ENCODE measurements at regions not wholly inside any gene's neighbourhood (a gene's known extent, or its start where the extent isn't known, plus 50 kb on each side); places are given as distances from the start of the nearest gene placed in this dataset.

DNA sequence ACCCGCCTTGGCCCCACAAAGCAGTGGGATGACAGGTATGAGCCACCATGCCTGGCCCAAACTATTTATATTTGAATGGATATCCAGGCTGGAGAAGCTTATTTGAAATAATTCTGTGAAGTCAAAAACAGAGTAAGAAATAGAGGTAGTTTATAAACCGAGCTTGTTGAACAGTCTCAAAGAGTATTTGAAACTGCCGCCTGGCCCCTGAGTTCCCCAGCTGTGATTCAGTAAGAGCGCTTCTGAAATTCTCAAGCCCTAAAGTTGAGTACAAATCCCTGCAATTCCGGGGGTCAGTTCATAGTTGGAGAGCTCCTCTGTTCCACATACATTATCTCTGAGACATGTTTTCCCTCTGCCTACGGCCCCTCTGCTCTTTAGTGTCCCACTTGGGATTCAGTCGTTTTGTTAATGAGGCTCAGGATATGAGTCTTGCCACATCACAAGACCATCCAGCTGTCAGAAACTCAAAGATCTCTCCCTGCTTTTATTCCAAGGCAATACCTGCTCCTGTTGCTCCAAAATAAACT, 127.8 kb downstream of the SOD2 start:
- TF ChIP-seq, protein P1, sequence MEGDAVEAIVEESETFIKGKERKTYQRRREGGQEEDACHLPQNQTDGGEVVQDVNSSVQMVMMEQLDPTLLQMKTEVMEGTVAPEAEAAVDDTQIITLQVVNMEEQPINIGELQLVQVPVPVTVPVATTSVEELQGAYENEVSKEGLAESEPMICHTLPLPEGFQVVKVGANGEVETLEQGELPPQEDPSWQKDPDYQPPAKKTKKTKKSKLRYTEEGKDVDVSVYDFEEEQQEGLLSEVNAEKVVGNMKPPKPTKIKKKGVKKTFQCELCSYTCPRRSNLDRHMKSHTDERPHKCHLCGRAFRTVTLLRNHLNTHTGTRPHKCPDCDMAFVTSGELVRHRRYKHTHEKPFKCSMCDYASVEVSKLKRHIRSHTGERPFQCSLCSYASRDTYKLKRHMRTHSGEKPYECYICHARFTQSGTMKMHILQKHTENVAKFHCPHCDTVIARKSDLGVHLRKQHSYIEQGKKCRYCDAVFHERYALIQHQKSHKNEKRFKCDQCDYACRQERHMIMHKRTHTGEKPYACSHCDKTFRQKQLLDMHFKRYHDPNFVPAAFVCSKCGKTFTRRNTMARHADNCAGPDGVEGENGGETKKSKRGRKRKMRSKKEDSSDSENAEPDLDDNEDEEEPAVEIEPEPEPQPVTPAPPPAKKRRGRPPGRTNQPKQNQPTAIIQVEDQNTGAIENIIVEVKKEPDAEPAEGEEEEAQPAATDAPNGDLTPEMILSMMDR (IDR thresholded peaks at IDR 0.05) = no peak
- TF ChIP-seq POLR2A (IDR thresholded peaks at IDR 0.05) (no peak), EP300 (IDR thresholded peaks at IDR 0.05; ENCODE audit: low read depth) (no peak)

Data from transverse colon (tissue), 3 donors.